Adipocyte (in vitro differentiated cells): ENCODE measurements at regions not wholly inside any gene's neighbourhood (a gene's known extent, or its start where the extent isn't known, plus 50 kb on each side); places are given as distances from the start of the nearest gene placed in this dataset.
"Not testable (repeated sequence)": the region's sequence is repeated elsewhere in the genome, so short reads cannot be mapped to it uniquely, and the experiment has no call there.

Experiments
- DNase-seq: peaks from one replicate; pipeline ENCODE4 v3.0.0-alpha.2; 2015; ENCODE audit warnings: low read depth
- H3K27me3 ChIP-seq: replicated peaks from 2 replicates; pipeline ENCODE4 v1.7.0; 2013; ENCODE audit warnings: mild to moderate bottlenecking, low read length, moderate library complexity; ENCODE audit not compliant: control insufficient read depth, insufficient read depth
- H3K36me3 ChIP-seq: 2 replicates; pipeline ENCODE4 v1.7.0; 2013; ENCODE audit warnings: low read length, mild to moderate bottlenecking, moderate library complexity; ENCODE audit not compliant: control insufficient read depth, insufficient read depth, severe bottlenecking
- H3K4me1 ChIP-seq: 2 replicates; pipeline ENCODE4 v1.7.0; 2013; ENCODE audit warnings: mild to moderate bottlenecking, low read length, moderate library complexity; ENCODE audit not compliant: control insufficient read depth, insufficient read depth
- H3K4me3 ChIP-seq: 2 replicates; pipeline ENCODE4 v1.7.0; 2013; ENCODE audit warnings: mild to moderate bottlenecking, low read length, moderate library complexity
- H3K9ac ChIP-seq: 2 replicates; pipeline ENCODE4 v1.7.0; 2013; ENCODE audit warnings: mild to moderate bottlenecking, low read length, moderate library complexity
- H3K9me3 ChIP-seq: 2 replicates; pipeline ENCODE4 v1.7.0; 2013; ENCODE audit warnings: mild to moderate bottlenecking, low read length, moderate library complexity; ENCODE audit not compliant: control insufficient read depth

DNA sequence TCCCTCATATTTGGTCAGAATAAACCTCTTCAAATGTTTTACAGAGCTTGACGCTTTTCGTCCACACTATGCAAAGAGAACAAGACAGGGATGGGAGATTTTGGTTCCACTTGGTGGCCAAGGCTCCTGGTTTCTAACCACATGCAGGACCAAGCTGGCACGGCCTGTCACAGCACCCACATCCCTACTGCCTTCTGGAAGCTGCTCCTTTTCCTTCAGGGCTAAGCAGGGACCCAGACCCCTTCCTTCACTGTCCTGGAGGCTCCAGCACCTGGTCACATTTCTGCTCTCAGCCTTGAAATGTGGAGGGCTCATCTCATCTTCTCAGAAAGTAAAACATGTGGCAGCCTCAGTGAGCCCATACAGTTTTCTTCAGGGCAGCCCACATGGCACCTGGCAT lies 50.4 kb upstream of the ARHGEF7 start:
- no peak for DNase-seq
- H3K4me1 ChIP-seq, result no peaks in the 10 kb centered on the region
- H3K36me3 ChIP-seq, result no peaks in the 10 kb centered on the region
- no peak overlapping the region for H3K9ac ChIP-seq
- H3K9me3 ChIP-seq, result no peaks in the 10 kb centered on the region
- H3K4me3 ChIP-seq, result no peak overlapping the region
- H3K27me3 ChIP-seq, result peaks cover 8% of the 10 kb centered on the region

DNA sequence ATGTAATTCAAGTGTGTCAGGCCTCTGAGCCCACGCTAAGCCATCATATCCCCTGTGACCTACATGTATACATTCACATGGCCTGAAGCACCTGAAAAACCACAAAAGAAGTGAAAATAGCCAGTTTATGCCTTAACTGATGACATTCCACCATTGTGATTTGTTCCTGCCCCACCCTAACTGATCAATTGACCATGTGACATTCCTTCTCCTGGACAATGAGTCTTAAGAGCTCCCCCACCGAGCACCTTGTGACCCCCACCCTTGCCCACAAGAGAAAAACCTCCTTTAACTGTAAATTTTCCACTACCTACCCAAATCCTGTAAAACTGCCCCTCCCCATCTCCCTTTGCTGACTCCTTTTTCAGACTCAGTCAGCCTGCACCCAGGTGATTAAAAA lies 52.1 kb upstream of the ARHGEF7 start:
- Histone ChIP-seq H3K9ac (no peak overlapping the region), H3K4me3 (no peak overlapping the region), H3K36me3 (no peaks in the 10 kb centered on the region), H3K27me3 (no peaks in the 10 kb centered on the region), H3K9me3 (peaks cover 4% of the 10 kb centered on the region), H3K4me1 (no peaks in the 10 kb centered on the region)
- DNase-seq, result no peak

DNA sequence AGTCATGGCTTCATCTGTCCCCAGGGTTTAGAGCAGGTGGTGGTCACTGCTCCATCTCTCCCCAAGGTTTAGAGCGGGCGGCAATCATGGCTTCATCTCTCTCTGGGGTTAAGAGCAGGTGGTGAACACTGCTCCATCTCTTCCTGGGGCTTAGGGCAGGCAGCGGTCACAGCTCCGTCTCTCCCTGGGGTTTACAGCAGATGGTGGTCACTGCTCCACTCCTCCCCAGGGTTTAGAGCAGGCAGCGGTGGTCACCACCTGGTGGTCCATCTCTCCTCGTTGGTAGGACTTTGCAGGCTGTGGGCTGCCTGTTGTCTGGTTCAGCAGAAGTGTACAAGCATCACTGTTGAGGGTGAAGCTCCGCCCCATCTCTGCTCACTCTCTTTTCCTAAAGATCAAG lies 52.8 kb upstream of the ARHGEF7 start:
- DNase-seq, result no peak
- H3K4me3 ChIP-seq, result no peak overlapping the region

DNA sequence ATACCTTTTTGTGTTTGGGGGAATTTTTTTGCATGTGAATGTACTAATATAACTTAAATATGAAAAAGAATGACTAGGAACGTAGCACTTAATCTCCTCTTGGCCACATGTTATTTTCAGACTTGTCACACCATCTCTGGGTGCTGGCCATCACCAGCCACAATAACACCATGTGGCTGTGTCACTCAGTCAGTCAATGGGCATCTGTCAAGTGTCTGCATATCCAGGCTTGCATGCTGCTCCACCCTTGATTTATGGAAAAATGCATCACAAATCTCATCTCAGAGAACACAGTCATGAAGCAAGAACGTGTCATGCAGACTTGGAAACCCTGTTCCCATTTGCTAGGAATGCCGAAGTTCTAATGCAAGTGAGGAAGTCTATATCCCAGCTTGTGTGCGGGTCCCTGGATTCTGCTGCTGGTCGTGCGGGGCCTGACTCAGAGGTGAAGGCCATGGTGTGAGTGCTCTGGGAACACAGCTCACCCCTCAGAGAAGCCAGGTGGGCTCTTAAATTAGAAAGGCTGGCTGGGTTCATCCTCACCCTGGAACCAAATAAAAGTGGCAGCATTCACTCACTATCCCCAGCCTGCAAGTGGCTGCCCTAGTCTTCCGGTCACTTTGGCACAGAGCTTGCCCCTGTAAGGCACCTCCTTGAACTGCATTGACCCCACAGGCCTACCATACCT lies 53.6 kb upstream of the ARHGEF7 start:
- H3K4me1 ChIP-seq, result no peaks in the 10 kb centered on the region
- DNase-seq, result no peak
- no peak overlapping the region for H3K4me3 ChIP-seq
- H3K9ac ChIP-seq, result no peak overlapping the region
- H3K36me3 ChIP-seq, result no peaks in the 10 kb centered on the region
- peaks cover 12% of the 10 kb centered on the region for H3K9me3 ChIP-seq
- H3K27me3 ChIP-seq, result no peaks in the 10 kb centered on the region

More for the DNA sequence above, 52.8 kb upstream of the ARHGEF7 start:
- Histone ChIP-seq H3K9me3 (peaks cover 10% of the 10 kb centered on the region), H3K9ac (no peak overlapping the region), H3K4me1 (no peaks in the 10 kb centered on the region), H3K27me3 (no peaks in the 10 kb centered on the region), H3K36me3 (no peaks in the 10 kb centered on the region)

DNA sequence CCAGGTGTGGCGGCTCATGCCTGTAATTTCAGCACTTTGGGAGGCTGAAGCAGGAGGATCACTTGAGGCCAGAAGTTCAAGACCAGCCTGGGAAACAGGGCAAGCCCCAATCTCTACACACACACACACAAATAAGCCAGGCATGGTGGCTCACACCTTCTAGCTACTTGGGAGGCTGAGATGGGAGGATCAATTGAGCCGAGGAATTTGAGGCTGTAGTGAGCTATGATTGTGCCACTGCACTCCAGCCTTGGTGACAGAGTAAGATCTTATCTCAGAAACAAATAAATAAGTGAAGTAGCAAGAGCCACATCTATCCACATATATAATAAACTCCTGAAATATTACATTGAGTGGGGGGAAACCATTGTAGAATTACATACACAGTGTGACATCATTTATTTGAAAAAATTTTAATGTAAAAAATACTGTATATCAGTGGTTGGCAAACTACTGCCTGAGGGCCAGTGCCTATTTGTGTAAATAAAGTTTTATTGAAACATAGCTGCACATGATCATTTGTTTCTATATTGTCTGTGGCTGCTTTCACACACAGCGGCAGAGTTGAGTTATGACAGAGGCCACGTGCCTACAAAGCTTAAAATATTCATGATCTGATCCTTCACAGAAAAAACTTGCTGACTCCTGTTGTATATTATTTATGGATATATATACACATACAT lies 54.7 kb upstream of the ARHGEF7 start:
- no peaks in the 10 kb centered on the region for H3K27me3 ChIP-seq
- no peaks in the 10 kb centered on the region for H3K4me1 ChIP-seq
- H3K9ac ChIP-seq, result no peak overlapping the region
- H3K36me3 ChIP-seq, result no peaks in the 10 kb centered on the region
- H3K4me3 ChIP-seq, result no peak overlapping the region
- DNase-seq, result no peak
- H3K9me3 ChIP-seq, result peaks cover 12% of the 10 kb centered on the region

DNA sequence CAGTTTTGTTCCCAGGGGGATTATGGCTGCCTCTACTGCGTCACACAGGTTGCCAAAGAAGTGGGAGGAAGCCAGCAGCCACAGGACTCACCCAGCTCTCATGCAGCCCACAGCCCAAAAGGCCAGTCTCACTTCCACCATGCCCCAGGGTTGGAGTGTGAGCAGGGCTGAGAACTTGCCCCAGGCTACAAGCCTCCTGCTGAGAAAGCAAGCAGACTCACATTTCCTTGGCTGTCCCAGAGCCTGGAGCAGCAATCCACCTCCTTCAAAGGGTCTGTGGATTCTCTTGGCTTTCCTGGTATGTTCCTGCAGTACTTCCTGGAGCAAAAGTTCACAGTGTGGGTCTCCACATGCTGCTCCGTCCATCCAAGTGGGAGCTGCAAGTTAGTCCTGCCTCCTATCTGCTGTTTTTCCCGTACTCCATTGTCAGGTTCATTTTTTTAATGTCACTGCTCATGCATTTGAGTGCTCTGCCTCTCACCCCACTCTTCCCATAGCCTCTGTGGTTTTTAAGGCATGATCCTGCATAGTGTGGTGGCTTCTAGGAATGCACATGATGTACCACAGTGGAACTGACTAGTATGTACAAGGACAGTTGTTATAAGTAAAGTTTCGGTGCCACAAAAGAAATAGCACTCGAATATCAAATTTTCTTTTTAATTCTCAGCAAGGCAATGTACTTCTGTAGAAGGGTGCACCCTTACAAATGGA lies 56.2 kb upstream of the ARHGEF7 start:
- Histone ChIP-seq H3K27me3 (no peaks in the 10 kb centered on the region), H3K36me3 (no peaks in the 10 kb centered on the region), H3K9ac (no peak overlapping the region), H3K4me3 (no peak overlapping the region), H3K4me1 (no peaks in the 10 kb centered on the region), H3K9me3 (peaks cover 12% of the 10 kb centered on the region)
- DNase-seq, result no peak

DNA sequence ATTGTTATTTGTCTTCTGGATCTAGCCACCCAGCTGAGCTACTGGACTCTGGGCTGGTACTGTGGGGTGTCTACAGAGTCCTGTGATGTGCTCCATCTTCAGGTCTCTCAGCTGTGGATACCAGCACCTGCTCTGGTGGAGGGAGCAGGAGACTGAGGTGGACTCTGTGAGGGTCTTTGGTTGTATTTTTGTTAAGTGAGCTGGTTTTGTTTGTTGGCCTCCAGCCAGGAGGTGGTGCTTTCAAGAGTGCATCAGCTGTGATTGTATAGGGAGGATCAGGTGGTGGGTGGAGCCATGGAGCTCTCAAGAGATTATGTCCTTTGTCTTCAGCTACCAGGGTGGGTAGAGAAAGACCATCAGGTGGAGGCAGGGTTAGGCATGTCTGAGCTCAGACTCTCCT lies 56.8 kb upstream of the ARHGEF7 start:
- not testable (repeated sequence) for H3K36me3 ChIP-seq, H3K4me1 ChIP-seq, H3K4me3 ChIP-seq, DNase-seq, H3K27me3 ChIP-seq, H3K9ac ChIP-seq
- peaks cover 12% of the 10 kb centered on the region for H3K9me3 ChIP-seq

DNA sequence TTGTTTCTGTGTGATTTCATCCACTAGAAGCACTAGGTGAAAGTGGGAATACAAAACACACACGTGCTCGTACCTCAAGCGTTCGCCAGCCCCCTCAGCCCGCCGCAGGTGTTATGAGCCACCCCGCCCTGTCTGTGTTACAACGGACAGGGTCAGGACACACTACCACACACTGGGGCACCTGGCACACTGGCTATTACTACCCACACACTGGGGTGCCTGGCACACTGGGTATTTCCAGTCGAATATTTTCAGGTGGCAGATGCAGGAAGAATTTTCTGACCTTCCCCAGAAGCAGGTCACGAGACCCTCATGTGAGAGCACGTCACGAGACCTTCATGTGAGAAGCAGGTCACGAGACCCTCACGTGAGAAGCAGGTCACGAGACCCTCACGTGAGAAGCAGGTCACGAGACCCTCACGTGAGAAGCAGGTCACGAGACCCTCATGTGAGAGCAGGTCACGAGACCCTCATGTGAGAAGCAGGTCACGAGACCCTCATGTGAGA lies 63.3 kb upstream of the ARHGEF7 start:
- H3K9me3 ChIP-seq, H3K27me3 ChIP-seq, DNase-seq, H3K4me1 ChIP-seq, H3K4me3 ChIP-seq, H3K36me3 ChIP-seq, H3K9ac ChIP-seq: not testable (repeated sequence)

DNA sequence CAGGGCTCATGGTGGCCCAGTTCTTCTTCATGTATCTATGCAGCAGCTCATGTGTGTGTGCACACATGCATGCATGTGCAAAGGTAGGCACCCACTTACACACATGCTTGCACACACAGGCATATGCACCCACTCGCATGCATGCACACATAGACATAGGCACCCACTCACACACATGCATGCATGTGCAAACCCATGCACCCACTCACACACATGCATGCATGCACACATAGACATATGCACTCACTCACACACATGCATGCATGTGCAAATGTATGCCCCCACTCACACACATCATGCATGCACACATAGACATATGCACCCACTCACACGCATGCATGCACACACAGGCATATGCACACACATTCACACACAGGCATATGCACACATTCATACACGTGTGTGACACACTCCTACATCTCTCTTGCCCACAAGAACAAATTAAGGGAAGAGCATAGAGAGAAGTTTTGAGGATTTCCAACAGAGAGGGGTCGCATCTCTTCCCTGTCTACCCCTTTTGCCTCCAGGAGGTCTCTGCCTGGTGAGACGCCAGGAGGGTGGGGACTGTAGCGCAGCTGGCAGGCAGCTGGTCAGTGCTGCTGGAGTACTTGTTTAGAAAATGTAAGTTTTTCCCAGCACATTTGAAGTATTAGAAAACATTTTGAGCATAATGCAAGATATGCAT lies 63.9 kb upstream of the ARHGEF7 start:
- Histone ChIP-seq H3K9ac (no peak overlapping the region), H3K36me3 (no peaks in the 10 kb centered on the region), H3K9me3 (no peaks in the 10 kb centered on the region), H3K4me3 (no peak overlapping the region), H3K27me3 (no peaks in the 10 kb centered on the region), H3K4me1 (no peaks in the 10 kb centered on the region)
- no peak for DNase-seq

DNA sequence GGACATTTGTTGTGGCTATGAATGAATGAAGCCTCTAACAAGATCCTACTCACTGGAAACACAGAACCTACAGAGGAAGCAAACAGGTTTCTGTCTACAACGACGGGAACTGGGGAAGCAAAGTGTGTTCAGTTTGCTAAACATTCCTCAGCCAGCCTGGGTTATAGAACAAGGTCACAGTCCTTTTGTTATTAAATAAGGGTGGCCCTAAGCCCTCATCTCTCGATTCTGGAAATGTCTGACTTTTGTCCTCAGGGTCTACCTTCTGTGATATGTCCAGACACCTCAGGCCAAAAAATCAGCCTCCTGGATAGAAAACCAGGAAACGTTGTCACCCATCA lies 64.6 kb upstream of the ARHGEF7 start:
- Histone ChIP-seq H3K9ac (no peak overlapping the region), H3K27me3 (no peaks in the 10 kb centered on the region), H3K9me3 (no peaks in the 10 kb centered on the region), H3K36me3 (no peaks in the 10 kb centered on the region), H3K4me1 (no peaks in the 10 kb centered on the region), H3K4me3 (no peak overlapping the region)
- no peak for DNase-seq
